Duodenal mucosa (tissue), 2 donors: ENCODE measurements at regions not wholly inside any gene's neighbourhood (a gene's known extent, or its start where the extent isn't known, plus 50 kb on each side); places are given as distances from the start of the nearest gene placed in this dataset.

Source experiments
- H3K27ac ChIP-seq: one replicate; pipeline ENCODE4 v1.7.0; 2013; ENCODE audit warnings: low read depth, low read length
- H3K27me3 ChIP-seq, 2 donors: one replicate each; pipeline ENCODE4 v1.7.0; 2013; ENCODE audit warnings: low read length in 2 of 2, control low read depth in 1 of 2; ENCODE audit not compliant: insufficient read depth in 2 of 2, control insufficient read depth in 1 of 2
- H3K36me3 ChIP-seq, 2 donors: one replicate each; pipeline ENCODE4 v1.7.0; 2013; ENCODE audit warnings: low read length in 2 of 2, control low read depth in 1 of 2; ENCODE audit not compliant: insufficient read depth in 2 of 2, control insufficient read depth in 1 of 2
- H3K4me1 ChIP-seq, 2 donors: one replicate each; pipeline ENCODE4 v1.7.0; 2013; ENCODE audit warnings: low read length in 2 of 2, control low read depth in 1 of 2; ENCODE audit not compliant: insufficient read depth in 2 of 2, control insufficient read depth in 1 of 2
- H3K4me3 ChIP-seq, 2 donors: one replicate each; pipeline ENCODE4 v1.7.0; 2013; ENCODE audit warnings: low read length in 2 of 2, low read depth in 1 of 2
- H3K9ac ChIP-seq, 2 donors: one replicate each; pipeline ENCODE4 v1.7.0; 2013; ENCODE audit warnings: low read length in 2 of 2, low read depth in 1 of 2
- H3K9me3 ChIP-seq, 2 donors: one replicate each; pipeline ENCODE4 v1.7.0; 2013; ENCODE audit warnings: low read length in 2 of 2, control low read depth in 1 of 2; ENCODE audit not compliant: control insufficient read depth in 1 of 2

DNA sequence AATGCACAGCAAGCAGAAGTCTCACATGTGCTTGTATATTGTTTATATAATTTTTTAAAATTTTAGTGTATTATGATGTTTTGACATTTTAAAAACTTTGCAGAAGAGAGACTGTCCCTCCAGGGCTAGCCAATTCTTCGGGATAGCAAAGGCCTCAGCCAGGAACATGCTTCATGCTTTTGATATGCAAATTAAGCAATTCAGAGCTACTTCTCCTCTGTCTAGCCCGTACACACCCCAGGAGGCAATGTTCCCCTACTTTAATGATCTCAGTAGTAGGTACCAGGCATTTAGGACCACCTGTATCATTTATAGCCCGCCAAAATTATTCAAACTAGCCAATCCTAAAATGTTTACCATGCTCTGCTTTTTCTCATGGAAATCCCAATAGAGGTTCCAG lies 1116.2 kb downstream of the OLFM4 start:
- no peaks in the 10 kb centered on the region for H3K9me3 ChIP-seq
- no peaks in the 10 kb centered on the region for H3K4me1 ChIP-seq

DNA sequence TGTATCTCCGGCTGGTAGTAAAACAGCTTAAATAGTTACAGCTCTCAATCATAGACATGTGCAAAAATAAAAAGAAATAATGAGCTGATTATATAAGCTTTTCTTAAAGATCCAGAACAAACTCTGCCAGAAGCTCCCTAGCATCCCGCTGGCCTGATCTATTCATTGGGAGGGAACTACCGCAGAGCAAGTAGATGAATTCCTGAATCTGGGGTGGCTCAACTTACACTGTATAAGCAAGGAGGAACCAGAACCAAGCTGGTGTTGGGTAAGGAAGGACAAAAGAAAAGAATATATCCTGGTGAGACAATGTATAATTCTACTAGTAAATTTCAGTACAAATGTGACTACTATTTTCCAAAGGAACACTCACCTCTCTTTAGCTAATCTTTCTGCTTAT lies 1122.2 kb downstream of the OLFM4 start:
- H3K36me3 ChIP-seq = no peaks in the 10 kb centered on the region
- H3K9ac ChIP-seq = no peak overlapping the region
- H3K4me1 ChIP-seq = no peaks in the 10 kb centered on the region
- H3K4me3 ChIP-seq = no peak overlapping the region
- no peaks in the 10 kb centered on the region for H3K9me3 ChIP-seq
- H3K27ac ChIP-seq = no peak overlapping the region
- H3K27me3 ChIP-seq = no peaks in the 10 kb centered on the region

More for the DNA sequence above, 1116.2 kb downstream of the OLFM4 start:
- Histone ChIP-seq H3K27me3 (no peaks in the 10 kb centered on the region), H3K27ac (no peak overlapping the region), H3K9ac (no peak overlapping the region), H3K36me3 (no peaks in the 10 kb centered on the region), H3K4me3 (no peak overlapping the region)

DNA sequence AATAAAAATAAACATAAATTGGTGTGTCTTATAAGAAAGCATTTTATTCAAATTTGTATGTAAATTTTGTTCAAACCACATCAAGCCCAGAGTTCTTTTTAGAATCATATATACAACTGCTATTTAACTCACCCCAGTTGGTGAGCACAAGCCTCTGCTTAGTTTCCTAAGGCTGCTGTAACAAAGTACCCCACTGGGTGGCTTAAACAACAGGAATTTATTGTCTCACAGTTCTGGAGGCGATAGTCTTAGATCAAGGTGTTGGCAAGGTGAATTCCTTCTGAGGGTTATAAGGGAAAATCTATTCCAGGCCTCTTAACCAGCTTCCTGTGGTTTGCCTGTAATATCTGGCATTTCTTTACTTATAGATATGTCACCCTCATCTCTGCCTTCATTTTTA lies 1133.5 kb downstream of the OLFM4 start:
- Histone ChIP-seq H3K9me3 (no peaks in the 10 kb centered on the region), H3K36me3 (no peaks in the 10 kb centered on the region), H3K9ac (no peak overlapping the region), H3K4me1 (peaks cover 0 to 5% of the 10 kb centered on the region in 2 donors), H3K27me3 (no peaks in the 10 kb centered on the region), H3K27ac (no peak overlapping the region), H3K4me3 (no peak overlapping the region)

DNA sequence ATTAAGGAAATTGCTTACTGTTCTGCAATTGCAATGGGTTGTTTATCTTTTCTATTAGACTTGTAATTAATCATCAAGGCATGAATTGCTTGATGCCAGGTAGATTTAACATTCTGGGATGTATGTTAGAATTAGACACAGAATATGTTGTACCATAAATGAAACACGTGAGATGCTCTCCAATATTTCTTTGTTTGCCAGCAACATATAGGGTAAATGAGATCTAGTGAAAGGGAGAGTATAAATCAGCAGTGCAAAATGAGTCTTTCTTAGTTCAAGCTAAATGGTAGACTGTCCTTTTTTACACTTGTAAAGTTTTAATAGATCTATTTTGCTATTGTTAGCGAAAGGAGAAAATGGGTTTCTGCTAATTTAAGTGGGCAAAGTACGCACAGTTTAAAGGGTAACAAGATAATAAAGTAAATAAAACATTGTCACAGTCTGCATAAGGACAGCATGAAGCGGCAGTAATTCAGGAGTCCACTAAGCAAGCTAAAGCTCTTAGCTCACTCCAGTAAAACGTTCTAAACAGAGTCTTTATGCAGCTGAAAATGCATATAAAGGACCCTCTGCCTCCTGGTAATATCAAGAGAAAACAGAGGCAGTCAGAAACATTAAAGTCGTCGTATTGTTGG lies 1137.1 kb downstream of the OLFM4 start:
- Histone ChIP-seq H3K9ac (no peak overlapping the region), H3K4me1 (peaks cover 0 to 5% of the 10 kb centered on the region in 2 donors), H3K4me3 (no peak overlapping the region), H3K27me3 (no peaks in the 10 kb centered on the region), H3K36me3 (no peaks in the 10 kb centered on the region), H3K9me3 (no peaks in the 10 kb centered on the region), H3K27ac (no peak overlapping the region)

DNA sequence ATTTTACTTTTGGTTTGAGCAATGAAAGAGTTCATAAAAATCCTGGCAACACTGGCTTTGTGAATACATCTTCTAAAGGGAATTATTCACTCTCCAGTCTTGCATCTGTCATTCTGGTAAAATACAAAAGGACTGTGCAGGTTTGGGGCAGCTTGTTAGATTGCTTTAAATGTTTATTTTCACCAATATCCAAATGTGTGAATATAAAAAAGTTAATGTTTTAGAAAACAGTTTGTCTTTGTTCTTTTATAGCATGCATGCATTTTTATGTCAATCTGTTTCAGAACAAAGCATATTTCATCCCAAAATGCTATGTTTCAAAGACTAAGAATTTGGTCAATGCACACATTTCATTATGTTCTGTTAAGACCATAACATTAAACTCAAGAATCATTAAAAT lies 1145.4 kb downstream of the OLFM4 start:
- Histone ChIP-seq H3K27me3 (no peaks in the 10 kb centered on the region), H3K27ac (no peak overlapping the region), H3K9ac (no peak overlapping the region), H3K4me1 (no peaks in the 10 kb centered on the region), H3K36me3 (no peaks in the 10 kb centered on the region), H3K9me3 (no peaks in the 10 kb centered on the region), H3K4me3 (no peak overlapping the region)

DNA sequence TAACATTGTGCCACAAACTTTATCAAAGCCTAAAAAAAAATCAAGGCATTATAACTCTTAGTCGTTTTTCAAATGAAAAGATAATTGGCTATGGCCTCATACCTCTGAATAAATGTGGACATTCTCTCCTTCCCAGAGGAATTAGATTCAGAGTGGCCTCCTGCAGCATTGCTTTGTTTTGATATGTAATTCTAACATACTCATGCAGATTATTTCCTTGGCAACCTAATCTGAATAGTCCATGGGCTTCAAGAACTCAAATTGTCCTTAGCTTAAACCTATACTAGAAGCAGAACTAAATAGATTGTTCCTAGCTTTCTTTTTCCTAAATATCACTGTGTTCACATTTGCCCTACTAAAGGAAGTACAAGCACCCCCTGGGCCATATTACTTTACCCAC lies 1146.9 kb downstream of the OLFM4 start:
- Histone ChIP-seq H3K27ac (no peak overlapping the region), H3K9me3 (no peaks in the 10 kb centered on the region), H3K4me1 (no peaks in the 10 kb centered on the region), H3K4me3 (no peak overlapping the region), H3K36me3 (no peaks in the 10 kb centered on the region), H3K9ac (no peak overlapping the region), H3K27me3 (no peaks in the 10 kb centered on the region)

DNA sequence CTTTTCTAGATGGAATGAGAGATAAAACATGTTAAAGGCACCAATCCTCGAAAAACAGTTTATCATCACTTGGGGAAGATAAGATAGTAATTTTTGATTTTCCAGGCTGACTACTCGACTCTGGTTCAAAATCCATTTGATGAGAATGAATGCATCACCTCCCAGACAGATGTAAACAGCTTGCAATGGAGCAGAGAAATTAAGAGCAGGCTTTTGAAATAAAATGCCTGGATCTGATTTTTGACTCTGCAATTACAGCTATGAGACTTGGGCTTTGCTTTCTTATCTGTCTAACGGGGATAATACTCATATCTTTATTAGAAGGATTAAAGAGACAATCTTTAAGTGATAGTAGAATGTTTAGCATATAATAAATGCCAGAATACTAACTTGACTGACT lies 1148.9 kb downstream of the OLFM4 start:
- H3K27me3 ChIP-seq = no peaks in the 10 kb centered on the region

DNA sequence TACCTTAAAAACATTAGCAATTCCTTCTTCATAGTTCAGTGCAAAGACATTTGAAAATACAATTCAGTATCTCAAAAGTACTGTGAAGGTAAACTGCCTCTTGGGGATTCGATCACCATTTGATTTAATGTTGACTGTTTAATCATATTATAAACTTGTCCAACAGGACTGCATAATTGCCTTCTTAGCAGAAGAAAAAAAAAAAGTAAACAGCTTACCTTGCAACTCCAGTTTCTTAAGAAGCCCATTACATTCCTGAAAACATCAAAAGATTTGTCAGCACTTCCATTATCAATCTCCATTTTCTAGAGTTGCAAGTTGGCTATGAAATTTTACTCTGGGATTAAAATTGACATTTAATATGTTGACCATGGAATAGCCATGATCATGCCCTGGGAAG lies 1154.6 kb downstream of the OLFM4 start:
- no peak overlapping the region for H3K4me3 ChIP-seq
- no peaks in the 10 kb centered on the region for H3K27me3 ChIP-seq
- no peaks in the 10 kb centered on the region for H3K9me3 ChIP-seq
- H3K27ac ChIP-seq = no peak overlapping the region
- H3K4me1 ChIP-seq = no peaks in the 10 kb centered on the region
- H3K9ac ChIP-seq = no peak overlapping the region
- H3K36me3 ChIP-seq = no peaks in the 10 kb centered on the region

More for the DNA sequence above, 1148.9 kb downstream of the OLFM4 start:
- H3K9ac ChIP-seq = no peak overlapping the region
- no peak overlapping the region for H3K4me3 ChIP-seq
- no peaks in the 10 kb centered on the region for H3K4me1 ChIP-seq
- no peak overlapping the region for H3K27ac ChIP-seq
- no peaks in the 10 kb centered on the region for H3K9me3 ChIP-seq
- H3K36me3 ChIP-seq = no peaks in the 10 kb centered on the region

DNA sequence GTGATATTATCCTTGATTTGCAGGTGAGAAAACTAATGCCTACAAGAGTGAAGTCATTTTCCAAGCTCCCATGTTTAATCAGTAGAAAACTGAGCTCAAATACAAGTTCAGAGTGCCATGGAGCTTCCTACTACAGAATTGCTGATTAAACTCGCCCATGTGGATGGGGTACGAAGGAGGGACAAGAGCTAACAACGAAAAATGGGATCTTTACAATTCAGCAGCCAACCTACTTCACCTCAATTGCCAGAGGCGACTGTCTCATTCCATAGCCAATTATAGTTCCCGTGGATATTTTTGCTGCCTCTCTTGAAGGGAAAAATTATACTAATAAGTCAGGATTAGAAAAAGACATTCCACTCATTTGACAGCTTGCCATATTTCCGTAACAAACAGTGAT lies 1155.1 kb downstream of the OLFM4 start:
- Histone ChIP-seq H3K9me3 (no peaks in the 10 kb centered on the region), H3K27ac (no peak overlapping the region), H3K9ac (no peak overlapping the region), H3K36me3 (no peaks in the 10 kb centered on the region), H3K27me3 (no peaks in the 10 kb centered on the region), H3K4me1 (no peaks in the 10 kb centered on the region), H3K4me3 (no peak overlapping the region)

DNA sequence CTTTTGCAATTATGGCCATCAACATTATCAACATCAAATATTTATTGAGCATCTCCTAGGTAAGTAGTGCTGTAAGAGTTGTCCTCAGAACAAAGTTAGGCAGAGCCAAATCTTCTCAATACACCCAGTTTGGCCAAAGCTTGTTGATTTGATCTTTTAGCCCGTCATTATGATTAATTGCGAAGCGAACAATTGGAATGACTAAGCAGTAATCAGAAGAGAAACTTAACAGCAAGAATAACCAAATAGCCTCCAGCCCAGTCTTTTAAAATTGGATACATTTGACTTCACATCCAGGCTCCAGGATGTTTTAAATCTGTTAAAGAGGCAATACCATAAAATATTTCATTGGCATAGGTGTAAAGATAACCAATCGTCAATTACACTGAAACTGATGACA lies 1156.0 kb downstream of the OLFM4 start:
- Histone ChIP-seq H3K27ac (no peak overlapping the region), H3K9ac (no peak overlapping the region), H3K36me3 (no peaks in the 10 kb centered on the region), H3K4me1 (no peaks in the 10 kb centered on the region), H3K9me3 (no peaks in the 10 kb centered on the region), H3K4me3 (no peak overlapping the region), H3K27me3 (no peaks in the 10 kb centered on the region)

DNA sequence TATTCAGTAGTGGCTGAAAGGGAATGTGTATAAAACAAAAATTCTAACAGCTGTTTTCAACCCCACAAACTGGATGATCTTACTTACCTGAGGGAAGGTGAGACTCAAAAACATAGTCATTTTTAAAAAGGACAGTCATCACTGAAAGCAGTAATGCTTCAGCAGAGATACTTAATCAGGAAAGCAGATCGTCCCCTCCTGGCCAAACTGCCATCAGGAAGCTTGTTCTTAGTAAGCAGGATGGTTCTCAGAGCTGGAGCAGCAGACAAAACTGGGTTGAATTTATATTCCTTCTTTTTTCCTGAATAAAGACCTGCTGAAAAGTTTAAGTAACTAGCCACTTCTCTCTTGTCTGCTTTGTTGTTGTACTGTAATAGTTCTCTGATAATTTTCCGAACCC lies 1156.5 kb downstream of the OLFM4 start:
- Histone ChIP-seq H3K4me3 (no peak overlapping the region), H3K9ac (no peak overlapping the region), H3K27ac (no peak overlapping the region), H3K4me1 (no peaks in the 10 kb centered on the region), H3K36me3 (no peaks in the 10 kb centered on the region), H3K27me3 (no peaks in the 10 kb centered on the region), H3K9me3 (no peaks in the 10 kb centered on the region)
